ENCODE measurements at regions not wholly inside any gene's neighbourhood (a gene's known extent, or its start where the extent isn't known, plus 50 kb on each side); places are given as distances from the start of the nearest gene placed in this dataset.

DNA sequence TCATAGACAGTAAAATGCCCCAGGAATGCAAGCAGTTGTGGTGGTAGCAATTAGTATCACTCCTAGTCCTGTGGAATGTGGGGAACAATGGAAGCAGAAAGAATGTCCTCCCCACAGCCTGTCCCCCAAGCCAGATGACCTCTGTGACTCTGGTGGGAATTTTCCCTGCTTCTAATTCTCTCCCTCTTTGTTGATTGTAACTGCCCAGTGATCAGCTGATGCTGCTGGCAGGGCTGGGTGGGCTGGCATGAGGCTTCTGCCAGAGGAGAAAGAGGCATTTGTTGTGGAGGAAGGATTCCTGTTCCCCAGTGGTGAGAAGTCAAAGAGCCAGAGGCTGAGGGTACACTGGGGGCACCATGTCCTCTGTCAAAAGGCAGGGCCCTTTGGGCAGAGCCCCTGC, 116.7 kb upstream of the NCAM1 start:
- Histone ChIP-seq H3K79me2 (ENCODE audit: insufficient read depth, low read length) (no peaks in the 10 kb centered on the region), H4K20me1 (ENCODE audit: insufficient read depth) (no peaks in the 10 kb centered on the region; the same call in 1 of the 2 replicates), H3K4me1 (ENCODE audit: control insufficient read depth in 1 of 2, insufficient read depth in 2 of 2, low read length in 2 of 2) (no peaks in the 10 kb centered on the region), H3K4me2 (ENCODE audit: low read length) (no peak overlapping the region), H3K27me3 (ENCODE audit: insufficient read depth, low read length) (peaks cover 9% of the 10 kb centered on the region; the same call in 1 of the 2 replicates), H3K9me3 (ENCODE audit: control insufficient read depth in 1 of 2, insufficient read depth in 1 of 2, low read depth in 1 of 2, low read length in 2 of 2) (no peaks in the 10 kb centered on the region), H3K27ac (ENCODE audit: low read depth, low read length) (no peak overlapping the region), H3K9me2 (ENCODE audit: insufficient read depth) (no peaks in the 10 kb centered on the region), H2AFZ (ENCODE audit: low read depth, low read length, poor library complexity, severe bottlenecking) (no peak overlapping the region), H3K4me3 (replicated peaks in 1 of 2; ENCODE audit: low read depth in 1 of 2, low read length in 2 of 2) (no peak overlapping the region), H3K9ac (ENCODE audit: low read length) (no peak overlapping the region), H3K36me3 (ENCODE audit: control insufficient read depth in 1 of 2, insufficient read depth in 2 of 2, low read length in 2 of 2) (no peaks in the 10 kb centered on the region)
- ChIA-PET RAD21 (ENCODE audit: low non-redundant PET in 1 of 2, low total read pairs in 2 of 2, uncharacterized antibody in 2 of 2, unreplicated experiment in 2 of 2) (no interaction called here), CTCF (no interaction called here), POLR2A (no interaction called here)
- BruUV-seq (replicated peaks), result no TSS peak
- ATAC-seq (no peak), DNase-seq (ENCODE audit: low read depth, low spot score) (no peak)
- intact Hi-C loops (cut with micrococcal nuclease), result no loop called here
- TF ChIP-seq CBX3 (IDR thresholded peaks at IDR 0.05; ENCODE audit: low read depth) (no peak), FOSL1 (IDR thresholded peaks at IDR 0.05; ENCODE audit: low read depth) (no peak), POLR2AphosphoS5 (IDR thresholded peaks at IDR 0.05; ENCODE audit: low read depth, low read length) (no peak), SP1 (IDR thresholded peaks at IDR 0.05; ENCODE audit: low read depth) (no peak), CTCF (IDR thresholded peaks at IDR 0.05 in 2 of 3, conservative IDR thresholded peaks at IDR 0.05 in 1 of 3; ENCODE audit: borderline replicate concordance in 1 of 3, insufficient read depth in 1 of 3, low read depth in 2 of 3, low read length in 2 of 3) (no peak), JUND (IDR thresholded peaks at IDR 0.05) (no peak), CEBPB (IDR thresholded peaks at IDR 0.05; ENCODE audit: low read depth) (no peak), RAD21 (IDR thresholded peaks at IDR 0.05; ENCODE audit: low read depth) (no peak), SIN3A (IDR thresholded peaks at IDR 0.05; ENCODE audit: low read depth) (no peak), ZFX (IDR thresholded peaks at IDR 0.05) (no peak), EGR1 (IDR thresholded peaks at IDR 0.05; ENCODE audit: low read depth) (no peak), EZH2phosphoT487 (IDR thresholded peaks at IDR 0.05; ENCODE audit: borderline replicate concordance) (no peak)
- TF ChIP-seq, protein P1, sequence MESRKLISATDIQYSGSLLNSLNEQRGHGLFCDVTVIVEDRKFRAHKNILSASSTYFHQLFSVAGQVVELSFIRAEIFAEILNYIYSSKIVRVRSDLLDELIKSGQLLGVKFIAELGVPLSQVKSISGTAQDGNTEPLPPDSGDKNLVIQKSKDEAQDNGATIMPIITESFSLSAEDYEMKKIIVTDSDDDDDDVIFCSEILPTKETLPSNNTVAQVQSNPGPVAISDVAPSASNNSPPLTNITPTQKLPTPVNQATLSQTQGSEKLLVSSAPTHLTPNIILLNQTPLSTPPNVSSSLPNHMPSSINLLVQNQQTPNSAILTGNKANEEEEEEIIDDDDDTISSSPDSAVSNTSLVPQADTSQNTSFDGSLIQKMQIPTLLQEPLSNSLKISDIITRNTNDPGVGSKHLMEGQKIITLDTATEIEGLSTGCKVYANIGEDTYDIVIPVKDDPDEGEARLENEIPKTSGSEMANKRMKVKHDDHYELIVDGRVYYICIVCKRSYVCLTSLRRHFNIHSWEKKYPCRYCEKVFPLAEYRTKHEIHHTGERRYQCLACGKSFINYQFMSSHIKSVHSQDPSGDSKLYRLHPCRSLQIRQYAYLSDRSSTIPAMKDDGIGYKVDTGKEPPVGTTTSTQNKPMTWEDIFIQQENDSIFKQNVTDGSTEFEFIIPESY (IDR thresholded peaks at IDR 0.05; ENCODE audit: extremely low read depth, insufficient replicate concordance, low read length), result no peak

All from HCT116 (cell line).